Activated CD4-positive, alpha-beta T cell treated with anti-CD3 and anti-CD28 coated beads for 36 hours (primary cell): ENCODE measurements at regions not wholly inside any gene's neighbourhood (a gene's known extent, or its start where the extent isn't known, plus 50 kb on each side); places are given as distances from the start of the nearest gene placed in this dataset.
"Not testable (repeated sequence)": the region's sequence is repeated elsewhere in the genome, so short reads cannot be mapped to it uniquely, and the experiment has no call there.

Experiments used
- ATAC-seq: fragments of 200-7000 bp; cut with Tn5 transposase; one replicate; pipeline ENCODE4 v1.10.0; 2021; ENCODE audit warnings: mild to moderate bottlenecking, moderate library complexity
- CTCF ChIA-PET: fragments of 350-600 bp; sonication (Branson Sonifier 250); formaldehyde crosslinking; loops from one replicate; lab custom pipeline; 2021; ENCODE audit warnings: antibody characterized with exemption; lab: Charles Lee
- POLR2A ChIA-PET: fragments of 350-600 bp; sonication (Branson Sonifier 250); formaldehyde crosslinking; loops from one replicate; lab custom pipeline; 2021; ENCODE audit warnings: antibody characterized with exemption, inconsistent platforms; lab: Charles Lee
- DNase-seq: peaks from one replicate; pipeline ENCODE4 v3.0.0-alpha.2; 2020
- H3K27ac Mint-ChIP-seq: one replicate; pipeline ENCODE4 v1.8.0; 2021; ENCODE audit warnings: mixed read lengths
- H3K27me3 Mint-ChIP-seq: one replicate; pipeline ENCODE4 v1.8.0; 2021; ENCODE audit warnings: mixed read lengths
- H3K36me3 Mint-ChIP-seq: one replicate; pipeline ENCODE4 v1.8.0; 2021; ENCODE audit warnings: low read depth, mixed read lengths
- H3K4me1 Mint-ChIP-seq: one replicate; pipeline ENCODE4 v1.8.0; 2021; ENCODE audit warnings: mixed read lengths
- H3K4me3 Mint-ChIP-seq: one replicate; pipeline ENCODE4 v1.8.0; 2021; ENCODE audit warnings: mild to moderate bottlenecking, moderate library complexity, mixed read lengths
- H3K9me3 Mint-ChIP-seq: one replicate; pipeline ENCODE4 v1.8.0; 2021; ENCODE audit warnings: low read depth, mixed read lengths
- intact Hi-C, 2 experiments: fragments of 100-400 bp; cut with DNase I in 1 of 2; cut with micrococcal nuclease in 1 of 2; formaldehyde crosslinking; loops; one replicate each; pipeline versions ENCODE4 v1.14.2 to v1.15.1; 2022 to 2024; cut with DNase I, micrococcal nuclease

GRCh38 chr7:149584530-149584929 is 86.9 kb upstream of the ZNF746 start:
- Mint-ChIP-seq H3K36me3 (peaks cover 79% of the 10 kb centered on the region), H3K27ac (no peak overlapping the region), H3K27me3 (no peaks in the 10 kb centered on the region), H3K4me3 (no peak overlapping the region), H3K9me3 (peaks cover 10% of the 10 kb centered on the region), H3K4me1 (peaks cover 15% of the 10 kb centered on the region)
- ChIA-PET POLR2A (no interaction called here), CTCF (interaction anchor here (0.8 kb wide), 1 partner anchor 10 kb away, joined by 3 read pairs; no protein-coding TSS in a partner anchor)
- ATAC-seq (no peak), DNase-seq (no peak)
- intact Hi-C loops = no loop called here

DNA sequence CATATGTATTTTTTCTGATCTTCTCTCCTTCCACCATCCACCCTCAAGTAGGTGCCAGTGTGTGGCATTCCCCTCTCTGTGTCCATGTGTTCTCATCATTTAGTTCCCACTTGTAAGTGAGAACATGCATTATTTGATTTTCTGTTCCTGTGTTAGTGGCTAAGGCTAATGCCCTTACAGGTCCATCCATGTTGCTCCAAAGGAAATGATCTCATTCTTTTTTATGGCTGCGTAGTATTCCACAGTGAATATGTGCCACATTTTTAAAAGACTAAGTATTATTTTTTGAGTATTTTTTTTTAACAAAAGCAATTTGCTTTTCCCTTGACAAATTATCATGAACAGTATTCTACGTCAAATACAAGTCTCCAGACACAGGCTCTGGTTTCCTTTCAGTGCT is 86.4 kb upstream of the ZNF746 start:
- Mint-ChIP-seq H3K4me3 (no peak overlapping the region), H3K27me3 (no peaks in the 10 kb centered on the region), H3K27ac (no peak overlapping the region), H3K4me1 (peaks cover 15% of the 10 kb centered on the region), H3K36me3 (peaks cover 80% of the 10 kb centered on the region), H3K9me3 (peaks cover 10% of the 10 kb centered on the region)
- ChIA-PET CTCF (interaction anchor here (0.8 kb wide), 1 partner anchor 11 kb away, joined by 3 read pairs; no protein-coding TSS in a partner anchor), POLR2A (no interaction called here)
- intact Hi-C loops = no loop called here
- ATAC-seq (no peak), DNase-seq (no peak)

- DNase-seq = no peak
- no peak for ATAC-seq
- POLR2A ChIA-PET = no interaction called here
- intact Hi-C loops = loop anchor here in 1 of 2 experiments (2.0 kb wide), 1 partner anchor 18 kb away; no protein-coding TSS in a partner anchor
- peaks cover 15% of the 10 kb centered on the region for H3K4me1 Mint-ChIP-seq
- H3K4me3 Mint-ChIP-seq = no peak overlapping the region
- no peaks in the 10 kb centered on the region for H3K27me3 Mint-ChIP-seq
- CTCF ChIA-PET = interaction anchor here (0.7 to 1.7 kb wide), 2 partner anchors 45 to 455 kb away, joined by 3 to 6 read pairs; no protein-coding TSS in a partner anchor
- peaks cover 74% of the 10 kb centered on the region for H3K36me3 Mint-ChIP-seq
- peaks cover 30% of the 10 kb centered on the region for H3K9me3 Mint-ChIP-seq
- no peak overlapping the region for H3K27ac Mint-ChIP-seq
Observed at GRCh38 chr7:149580328-149580727, 82.7 kb upstream of the ZNF746 start.

DNA sequence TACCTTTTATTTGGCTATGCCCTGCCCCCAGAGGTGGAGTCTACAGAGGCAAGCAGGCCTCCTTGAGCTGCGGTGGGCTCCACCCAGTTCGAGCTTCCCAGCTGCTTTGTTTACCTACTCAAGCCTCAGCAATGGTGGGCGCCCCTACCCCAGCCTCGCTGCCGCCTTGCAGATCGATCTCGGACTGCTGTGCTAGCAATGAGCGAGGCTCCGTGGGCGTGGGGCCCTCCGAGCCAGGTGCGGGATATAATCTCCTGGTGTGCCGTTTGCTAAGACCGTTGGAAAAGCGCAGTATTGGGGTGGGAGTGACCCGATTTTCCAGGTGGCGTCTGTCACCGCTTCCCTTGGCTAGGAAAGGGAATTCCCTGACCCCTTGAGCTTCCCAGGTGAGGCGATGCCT is 81.8 kb upstream of the ZNF746 start:
- CTCF ChIA-PET, ATAC-seq, POLR2A ChIA-PET, intact Hi-C loops, H3K4me3 Mint-ChIP-seq, H3K27me3 Mint-ChIP-seq, H3K27ac Mint-ChIP-seq, DNase-seq: not testable (repeated sequence)
- H3K9me3 Mint-ChIP-seq = peaks cover 33% of the 10 kb centered on the region
- H3K36me3 Mint-ChIP-seq = peaks cover 65% of the 10 kb centered on the region
- peaks cover 15% of the 10 kb centered on the region for H3K4me1 Mint-ChIP-seq

DNA sequence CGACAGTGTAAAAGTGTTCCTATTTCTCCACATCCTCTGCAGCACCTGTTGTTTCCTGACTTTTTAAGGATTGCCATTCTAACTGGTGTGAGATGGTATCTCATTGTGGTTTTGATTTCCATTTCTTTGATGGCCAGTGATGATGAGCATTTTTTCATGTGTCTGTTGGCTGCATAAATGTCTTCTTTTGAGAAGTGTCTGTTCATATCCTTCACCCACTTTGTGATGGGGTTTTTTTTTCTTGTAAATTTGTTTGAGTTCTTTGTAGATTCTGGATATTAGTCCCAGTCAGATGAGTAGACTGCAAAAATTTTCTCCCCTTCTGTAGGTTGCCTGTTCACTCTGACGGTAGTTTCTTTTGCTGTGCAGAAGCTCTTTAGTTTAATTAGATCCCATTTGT is 76.8 kb upstream of the ZNF746 start:
- H3K27ac Mint-ChIP-seq, H3K4me1 Mint-ChIP-seq, POLR2A ChIA-PET, H3K27me3 Mint-ChIP-seq, CTCF ChIA-PET, ATAC-seq, H3K4me3 Mint-ChIP-seq, intact Hi-C loops, DNase-seq: not testable (repeated sequence)
- Mint-ChIP-seq H3K36me3 (peaks cover 55% of the 10 kb centered on the region), H3K9me3 (peaks cover 44% of the 10 kb centered on the region)

GRCh38 chr7:149573519-149573918 is 75.9 kb upstream of the ZNF746 start:
- POLR2A ChIA-PET = no interaction called here
- Mint-ChIP-seq H3K36me3 (peaks cover 53% of the 10 kb centered on the region), H3K4me1 (no peaks in the 10 kb centered on the region), H3K27ac (no peak overlapping the region), H3K4me3 (no peak overlapping the region), H3K9me3 (peaks cover 44% of the 10 kb centered on the region), H3K27me3 (no peaks in the 10 kb centered on the region)
- ATAC-seq (no peak), DNase-seq (no peak)
- CTCF ChIA-PET = no interaction called here
- intact Hi-C loops = no loop called here

- H3K27ac Mint-ChIP-seq, DNase-seq, CTCF ChIA-PET, intact Hi-C loops, H3K4me1 Mint-ChIP-seq, H3K27me3 Mint-ChIP-seq, ATAC-seq, H3K4me3 Mint-ChIP-seq: not testable (repeated sequence)
- Mint-ChIP-seq H3K9me3 (peaks cover 38% of the 10 kb centered on the region), H3K36me3 (peaks cover 53% of the 10 kb centered on the region)
- POLR2A ChIA-PET = interaction anchor here (0.6 kb wide), 1 partner anchor 424 kb away, joined by 5 read pairs; no protein-coding TSS in a partner anchor
Observed at GRCh38 chr7:149572920-149573319, 75.3 kb upstream of the ZNF746 start.

DNA sequence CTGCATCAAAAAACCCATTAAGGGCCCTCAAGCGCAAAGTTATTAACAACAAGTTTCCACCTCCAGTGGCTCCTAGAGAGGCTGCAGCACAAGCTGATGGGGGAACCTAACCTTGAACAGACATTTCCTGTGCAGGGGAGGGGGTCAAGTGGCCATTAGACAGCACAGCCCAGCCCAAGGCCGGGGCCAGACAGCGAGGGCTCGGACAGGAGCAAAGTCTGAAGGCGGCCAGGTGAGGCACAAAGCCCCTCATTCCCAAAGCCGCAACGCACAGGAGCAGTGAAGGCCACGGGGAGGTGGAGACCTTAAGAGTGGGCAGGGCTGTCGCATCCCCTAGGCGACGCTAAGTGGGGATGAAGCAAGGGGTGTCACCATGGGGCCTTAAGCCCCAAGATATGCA is 73.2 kb upstream of the ZNF746 start:
- CTCF ChIA-PET = no interaction called here
- no peak overlapping the region for H3K4me3 Mint-ChIP-seq

GRCh38 chr7:149569726-149570422 is 72.3 kb upstream of the ZNF746 start:
- Mint-ChIP-seq H3K27ac (no peak overlapping the region), H3K4me1 (peaks cover 4% of the 10 kb centered on the region), H3K4me3 (no peak overlapping the region), H3K9me3 (peaks cover 37% of the 10 kb centered on the region), H3K27me3 (no peaks in the 10 kb centered on the region), H3K36me3 (peaks cover 75% of the 10 kb centered on the region)
- DNase-seq (no peak), ATAC-seq (no peak)
- intact Hi-C loops = loop anchor here in 1 of 2 experiments (5.0 kb wide), 1 partner anchor 1257 kb away; no protein-coding TSS in a partner anchor
- ChIA-PET POLR2A (no interaction called here), CTCF (no interaction called here)

More for the DNA sequence above, 73.2 kb upstream of the ZNF746 start:
- intact Hi-C loops = no loop called here
- POLR2A ChIA-PET = no interaction called here
- Mint-ChIP-seq H3K27me3 (no peaks in the 10 kb centered on the region), H3K36me3 (peaks cover 68% of the 10 kb centered on the region), H3K27ac (no peak overlapping the region), H3K9me3 (peaks cover 35% of the 10 kb centered on the region), H3K4me1 (peaks cover 4% of the 10 kb centered on the region)
- DNase-seq (no peak), ATAC-seq (no peak)

DNA sequence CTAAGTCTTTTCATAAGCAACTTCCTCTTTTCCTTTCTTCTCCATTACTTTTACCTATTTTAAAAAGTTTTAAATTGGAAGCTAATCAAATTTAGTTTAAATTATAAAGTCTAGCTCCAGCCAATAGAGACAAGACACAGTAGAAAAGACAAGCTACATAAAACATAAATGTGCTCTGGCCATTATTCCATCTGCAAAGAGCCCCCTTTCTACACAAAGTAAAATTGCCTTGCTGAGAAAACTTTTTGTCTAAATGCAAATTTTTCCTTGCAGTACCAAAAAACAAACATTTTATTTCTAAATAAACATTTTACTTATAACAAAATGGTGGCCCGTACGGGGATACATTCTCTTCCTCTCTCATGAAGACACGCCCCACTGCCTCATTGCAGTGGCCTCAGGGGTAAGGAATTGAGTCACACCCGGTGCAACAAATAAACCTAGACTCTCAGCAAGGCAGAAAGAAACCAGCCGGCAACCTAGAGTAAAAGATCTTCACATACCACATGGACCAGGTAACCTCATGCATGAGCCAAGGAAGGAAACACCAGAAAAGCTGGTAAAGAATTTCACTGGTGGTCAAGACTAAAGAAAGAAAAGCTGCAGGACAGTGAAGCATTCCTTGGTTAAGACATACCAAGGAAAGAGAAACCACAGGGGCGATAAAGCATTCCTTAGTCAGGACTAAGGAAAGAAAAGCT is 71.6 kb upstream of the ZNF746 start:
- CTCF ChIA-PET = interaction anchor here (0.6 to 1.0 kb wide), 3 partner anchors 26 to 93 kb away, joined by 3 read pairs; no protein-coding TSS in a partner anchor
- ATAC-seq (no peak), DNase-seq (no peak)
- Mint-ChIP-seq H3K4me1 (peaks cover 4% of the 10 kb centered on the region), H3K9me3 (peaks cover 34% of the 10 kb centered on the region), H3K36me3 (peaks cover 81% of the 10 kb centered on the region), H3K27ac (no peak overlapping the region), H3K4me3 (no peak overlapping the region), H3K27me3 (no peaks in the 10 kb centered on the region)
- intact Hi-C loops = loop anchor here in 1 of 2 experiments (5.0 kb wide), 1 partner anchor 1258 kb away; no protein-coding TSS in a partner anchor
- POLR2A ChIA-PET = no interaction called here

DNA sequence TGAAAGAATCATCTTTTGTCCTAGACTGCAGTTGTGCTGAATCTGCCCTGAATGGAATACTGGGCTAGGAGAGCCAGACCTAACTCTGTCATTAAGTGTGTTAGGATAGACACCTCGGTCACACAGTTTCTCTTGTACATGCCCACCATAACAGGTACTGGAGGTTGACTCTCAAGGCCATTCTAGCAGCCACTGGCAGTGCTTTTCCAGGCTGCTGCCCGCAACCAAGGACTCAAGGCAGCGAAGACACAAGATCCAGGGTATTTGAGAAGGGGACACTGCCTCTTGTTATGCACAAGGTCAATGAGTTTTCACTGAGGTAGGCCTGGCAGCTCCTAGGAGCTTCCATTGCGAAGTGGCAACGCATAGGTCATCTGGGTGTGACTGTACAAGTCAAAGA is 70.6 kb upstream of the ZNF746 start:
- peaks cover 4% of the 10 kb centered on the region for H3K4me1 Mint-ChIP-seq
- H3K36me3 Mint-ChIP-seq = peaks cover 79% of the 10 kb centered on the region
- intact Hi-C loops = loop anchor here in 1 of 2 experiments (5.0 kb wide), 1 partner anchor 1259 kb away; no protein-coding TSS in a partner anchor
- H3K27ac Mint-ChIP-seq = no peak overlapping the region
- no peak for DNase-seq
- no peaks in the 10 kb centered on the region for H3K27me3 Mint-ChIP-seq
- H3K4me3 Mint-ChIP-seq = no peak overlapping the region
- CTCF ChIA-PET = interaction anchor here (0.9 to 1.0 kb wide), 2 partner anchors 25 to 116 kb away, joined by 3 read pairs; no protein-coding TSS in a partner anchor
- no peak for ATAC-seq
- peaks cover 29% of the 10 kb centered on the region for H3K9me3 Mint-ChIP-seq
- POLR2A ChIA-PET = no interaction called here
